GM12873 (cell line): ENCODE measurements at regions not wholly inside any gene's neighbourhood (a gene's known extent, or its start where the extent isn't known, plus 50 kb on each side); places are given as distances from the start of the nearest gene placed in this dataset.

Experiments used
- TF ChIP-seq, protein P1 (sequence below): IDR thresholded peaks from 2 replicates; pipeline ENCODE4 v1.5.1; 2012; ENCODE audit warnings: low read depth, mild to moderate bottlenecking, moderate library complexity, low read length, control low read depth; ENCODE audit not compliant: insufficient read depth; ENCODE audit errors: missing control alignments

DNA sequence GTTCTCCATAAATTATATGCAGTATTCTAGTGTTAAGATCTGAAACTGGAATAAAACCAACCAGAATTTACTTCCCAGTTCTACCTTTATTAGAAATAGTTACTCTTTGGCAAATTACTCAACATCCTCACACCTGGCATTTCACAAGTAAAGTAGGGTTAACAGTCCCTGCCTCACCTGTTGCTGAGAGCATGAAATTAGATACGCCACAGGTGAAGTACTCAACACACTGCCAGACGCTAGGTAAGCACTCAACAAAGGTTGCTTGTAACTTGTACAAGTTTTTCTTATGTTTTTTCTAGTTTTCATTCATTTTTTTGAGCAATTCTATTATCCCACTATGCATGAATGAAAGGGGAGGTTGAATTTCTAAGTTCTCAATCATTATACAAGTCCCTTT, 267.6 kb upstream of the ARHGAP42 start:
- TF ChIP-seq, protein P1, sequence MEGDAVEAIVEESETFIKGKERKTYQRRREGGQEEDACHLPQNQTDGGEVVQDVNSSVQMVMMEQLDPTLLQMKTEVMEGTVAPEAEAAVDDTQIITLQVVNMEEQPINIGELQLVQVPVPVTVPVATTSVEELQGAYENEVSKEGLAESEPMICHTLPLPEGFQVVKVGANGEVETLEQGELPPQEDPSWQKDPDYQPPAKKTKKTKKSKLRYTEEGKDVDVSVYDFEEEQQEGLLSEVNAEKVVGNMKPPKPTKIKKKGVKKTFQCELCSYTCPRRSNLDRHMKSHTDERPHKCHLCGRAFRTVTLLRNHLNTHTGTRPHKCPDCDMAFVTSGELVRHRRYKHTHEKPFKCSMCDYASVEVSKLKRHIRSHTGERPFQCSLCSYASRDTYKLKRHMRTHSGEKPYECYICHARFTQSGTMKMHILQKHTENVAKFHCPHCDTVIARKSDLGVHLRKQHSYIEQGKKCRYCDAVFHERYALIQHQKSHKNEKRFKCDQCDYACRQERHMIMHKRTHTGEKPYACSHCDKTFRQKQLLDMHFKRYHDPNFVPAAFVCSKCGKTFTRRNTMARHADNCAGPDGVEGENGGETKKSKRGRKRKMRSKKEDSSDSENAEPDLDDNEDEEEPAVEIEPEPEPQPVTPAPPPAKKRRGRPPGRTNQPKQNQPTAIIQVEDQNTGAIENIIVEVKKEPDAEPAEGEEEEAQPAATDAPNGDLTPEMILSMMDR: no peak

DNA sequence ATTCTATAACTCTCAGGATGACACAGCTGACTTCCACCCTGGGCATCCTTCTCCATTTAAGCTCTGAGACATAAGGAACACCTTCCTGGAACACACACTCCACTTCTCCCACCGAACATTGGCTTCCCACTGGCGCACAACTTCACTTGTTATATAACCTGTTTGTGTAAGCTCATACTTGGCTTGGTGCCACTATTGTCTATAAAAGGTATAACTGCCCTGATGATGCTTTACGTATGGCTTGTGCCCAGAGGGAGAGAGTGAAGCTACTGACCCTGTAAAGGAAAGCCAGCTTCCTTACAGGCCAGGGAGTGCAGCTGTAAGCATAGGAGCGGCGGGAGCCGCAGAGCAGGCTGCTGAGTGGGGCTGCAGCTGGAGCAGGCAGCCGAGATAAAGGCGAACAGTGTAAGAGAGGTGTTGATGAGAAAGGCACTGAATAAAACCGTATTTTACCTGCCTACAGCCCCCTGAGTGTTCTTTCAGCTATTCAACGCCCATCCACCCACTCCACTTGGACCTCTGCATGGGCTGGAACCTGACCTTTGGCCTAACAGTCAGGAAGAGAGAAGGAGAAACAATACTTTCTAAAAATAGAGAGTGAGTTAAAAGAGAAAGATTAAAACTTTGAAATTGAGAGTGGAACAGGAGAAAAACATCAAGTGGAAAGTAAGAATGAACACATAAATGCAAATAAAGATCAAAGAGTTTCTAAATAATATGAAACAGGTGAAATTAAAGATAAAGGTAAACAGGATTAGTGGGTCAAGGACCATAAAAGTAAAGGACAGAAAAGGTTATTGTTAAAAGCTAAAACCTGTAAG, 252.1 kb upstream of the ARHGAP42 start:
- TF ChIP-seq, protein P1: no peak

DNA sequence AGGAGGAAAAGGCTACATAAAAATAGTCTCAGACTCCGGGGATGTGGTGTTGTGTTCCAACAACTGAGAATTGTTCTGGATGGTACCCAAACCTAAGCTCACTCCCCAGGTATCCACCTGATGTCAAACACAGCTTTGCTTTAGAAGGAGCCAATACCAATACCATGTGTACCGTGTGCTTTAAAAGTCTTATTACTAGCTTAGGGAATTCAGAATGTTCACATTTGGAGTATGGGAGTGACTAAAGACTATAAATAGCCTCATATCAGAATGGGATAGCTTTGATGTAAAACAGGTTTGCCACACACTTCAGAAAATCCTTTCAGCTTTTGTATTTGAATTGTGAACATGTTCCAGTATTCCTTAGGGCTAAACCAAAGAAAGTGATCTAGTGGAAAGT, 248.7 kb upstream of the ARHGAP42 start:
- TF ChIP-seq, protein P1: no peak

DNA sequence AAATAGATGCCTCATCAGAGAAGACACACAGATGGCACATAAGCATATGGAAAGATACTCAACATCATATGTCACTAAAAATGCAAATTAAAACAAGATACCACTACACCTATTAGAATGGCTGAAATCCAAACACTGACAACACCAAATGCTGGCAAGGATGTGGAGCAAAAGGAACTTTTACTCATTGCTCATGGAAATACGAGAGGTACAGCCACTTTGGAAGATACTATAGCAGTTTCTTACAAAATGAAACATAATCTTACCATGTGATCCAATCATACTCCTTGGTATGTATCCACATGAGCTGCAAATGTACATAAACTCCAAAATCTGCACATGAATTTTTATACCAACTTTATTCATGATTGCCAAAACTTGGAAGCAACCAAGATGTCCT, 246.0 kb upstream of the ARHGAP42 start:
- TF ChIP-seq, protein P1: no peak

DNA sequence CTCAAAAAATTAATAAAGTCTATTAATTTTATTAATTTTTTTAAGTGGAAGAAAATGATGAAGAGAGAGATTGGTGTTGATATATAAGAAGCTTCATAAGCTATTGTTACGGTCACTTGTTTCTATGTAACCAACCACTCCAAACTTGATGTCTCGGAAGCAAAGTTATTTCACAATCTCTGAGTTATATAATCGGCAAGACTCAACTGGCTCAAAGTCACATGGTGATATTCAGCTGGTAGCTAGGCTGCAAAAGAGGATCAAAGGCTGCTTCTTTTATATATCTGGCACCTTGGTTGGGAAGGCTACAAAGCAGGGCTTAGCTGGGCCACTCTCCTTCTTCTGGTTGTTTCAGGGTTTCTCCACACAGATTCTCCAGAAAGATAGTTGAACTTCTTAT, 245.1 kb upstream of the ARHGAP42 start:
- TF ChIP-seq, protein P1: no peak

DNA sequence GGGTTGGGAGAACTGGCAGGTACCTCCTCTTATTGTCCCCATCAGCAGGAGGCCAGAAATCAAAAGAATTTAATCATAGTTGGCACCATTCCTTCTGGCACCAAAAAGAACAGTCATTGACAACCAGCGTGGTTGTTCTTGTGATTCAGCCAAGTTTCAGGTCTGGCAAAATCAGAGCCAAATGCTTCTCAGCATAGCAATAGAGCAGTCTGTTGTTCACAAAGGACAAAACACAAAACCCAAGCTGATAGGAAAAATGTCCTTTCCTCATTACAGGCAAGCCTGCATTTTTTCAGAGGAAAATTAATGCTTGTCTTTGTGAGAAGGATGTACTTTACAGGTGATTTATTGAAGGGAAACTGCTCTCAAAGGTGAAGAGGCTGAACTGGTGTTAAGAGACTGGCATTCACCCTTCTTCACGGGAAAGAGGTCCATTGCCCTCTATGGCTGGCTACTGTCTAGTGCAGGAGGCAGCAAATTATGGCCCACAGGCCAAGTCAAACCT, 241.8 kb upstream of the ARHGAP42 start:
- TF ChIP-seq, protein P1: no peak

DNA sequence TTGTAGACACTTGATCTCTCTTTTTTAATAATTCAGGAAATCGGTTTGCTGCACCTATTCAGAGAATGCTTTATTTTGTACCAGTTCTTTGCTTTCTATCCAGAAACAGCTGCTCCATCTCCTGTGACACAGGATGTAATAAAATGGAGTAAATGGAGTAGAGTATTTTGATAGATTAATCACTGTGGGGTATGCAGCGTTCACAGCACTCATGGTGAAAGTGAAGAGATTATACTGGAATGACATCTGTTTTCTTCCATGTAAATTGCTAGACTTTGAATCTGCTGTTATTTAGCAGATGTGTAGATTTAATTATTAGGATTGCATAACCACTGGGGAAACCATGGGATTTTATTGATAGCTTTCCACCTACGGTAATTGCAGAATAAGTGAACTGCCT, 227.3 kb upstream of the ARHGAP42 start:
- TF ChIP-seq, protein P1: no peak
